ENCODE measurements at regions not wholly inside any gene's neighbourhood (a gene's known extent, or its start where the extent isn't known, plus 50 kb on each side); places are given as distances from the start of the nearest gene placed in this dataset.

DNA sequence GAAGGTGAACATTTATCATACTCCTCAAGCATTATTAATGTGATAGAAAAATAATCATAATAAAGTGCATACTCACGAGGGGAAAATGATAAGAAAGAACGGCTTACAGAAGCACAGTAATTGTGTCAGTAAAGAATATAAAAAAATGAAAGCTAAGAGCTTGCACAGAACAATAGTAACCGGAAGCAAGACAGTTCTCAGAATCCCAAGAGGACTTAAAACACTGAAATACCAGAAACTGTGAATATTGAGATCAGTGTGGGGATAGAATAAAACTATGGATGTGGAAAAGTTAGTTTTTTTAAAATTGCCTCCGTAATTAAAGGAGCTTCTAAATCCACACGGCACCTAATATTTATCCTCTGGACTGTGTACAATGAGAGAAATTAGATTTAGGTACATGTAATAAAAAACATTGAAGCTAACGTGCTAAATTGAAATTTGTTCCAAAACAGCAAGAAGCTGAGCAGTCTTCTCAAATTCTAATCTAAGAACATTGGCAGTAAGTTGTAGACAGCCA is 482.7 kb downstream of the SLITRK6 start:
- Histone ChIP-seq H3K27ac (no peak overlapping the region), H3K79me2 (ENCODE audit: insufficient read depth) (no peaks in the 10 kb centered on the region), H3K36me3 (ENCODE audit: low read depth) (no peaks in the 10 kb centered on the region), H3K4me2 (ENCODE audit: unreplicated experiment) (no peak overlapping the region), H3K9me2 (ENCODE audit: insufficient read depth) (no peaks in the 10 kb centered on the region), H3K4me1 (ENCODE audit: insufficient read depth) (no peaks in the 10 kb centered on the region), H3K4me3 (no peak overlapping the region), H3K9me3 (ENCODE audit: low read depth) (peaks cover 4% of the 10 kb centered on the region), H2AFZ (no peak overlapping the region), H3K9ac (no peak overlapping the region), H4K20me1 (ENCODE audit: insufficient read depth) (no peaks in the 10 kb centered on the region), H3F3A (ENCODE audit: insufficient read depth) (no peaks in the 10 kb centered on the region), H3K27me3 (replicated peaks; ENCODE audit: insufficient read depth) (no peaks in the 10 kb centered on the region)
- DNase-seq: no peak
- in situ Hi-C loops (cut with MboI): no loop called here
- WGBS, 2 experiments (ENCODE audit: low coverage in 1 of 2, low lambda C conversion rate in 2 of 2, missing lambda C conversion rate in 2 of 2): 27 to 29% methylated on average over 6 of the region's 6 CpGs
- TF ChIP-seq EZH2phosphoT487 (IDR thresholded peaks at IDR 0.05; ENCODE audit: insufficient read depth, low read depth) (no peak), EZH2 (IDR thresholded peaks at IDR 0.05; ENCODE audit: insufficient read depth, poor library complexity, severe bottlenecking) (no peak)

- Histone ChIP-seq H3K4me3 (no peak overlapping the region), H3K9ac (no peak overlapping the region), H3K27ac (no peak overlapping the region), H2AFZ (no peak overlapping the region), H3K36me3 (ENCODE audit: low read depth) (no peaks in the 10 kb centered on the region), H3K4me1 (ENCODE audit: insufficient read depth) (no peaks in the 10 kb centered on the region), H3K9me2 (ENCODE audit: insufficient read depth) (no peaks in the 10 kb centered on the region), H3K4me2 (ENCODE audit: unreplicated experiment) (no peak overlapping the region), H3K27me3 (replicated peaks; ENCODE audit: insufficient read depth) (no peaks in the 10 kb centered on the region), H3K79me2 (ENCODE audit: insufficient read depth) (no peaks in the 10 kb centered on the region), H3F3A (ENCODE audit: insufficient read depth) (no peaks in the 10 kb centered on the region), H4K20me1 (ENCODE audit: insufficient read depth) (no peaks in the 10 kb centered on the region), H3K9me3 (ENCODE audit: low read depth) (peaks cover 4% of the 10 kb centered on the region)
- TF ChIP-seq EZH2 (IDR thresholded peaks at IDR 0.05; ENCODE audit: insufficient read depth, poor library complexity, severe bottlenecking) (no peak), EZH2phosphoT487 (IDR thresholded peaks at IDR 0.05; ENCODE audit: insufficient read depth, low read depth) (no peak)
- in situ Hi-C loops (cut with MboI): no loop called here
- 18 to 23% methylated on average over 2 of the region's 2 CpGs for WGBS, 2 experiments (ENCODE audit: low coverage in 1 of 2, low lambda C conversion rate in 2 of 2, missing lambda C conversion rate in 2 of 2)
- DNase-seq: no peak
These were observed 484.5 kb downstream of the SLITRK6 start for GRCh38 chr13:85314686-85315085.

DNA sequence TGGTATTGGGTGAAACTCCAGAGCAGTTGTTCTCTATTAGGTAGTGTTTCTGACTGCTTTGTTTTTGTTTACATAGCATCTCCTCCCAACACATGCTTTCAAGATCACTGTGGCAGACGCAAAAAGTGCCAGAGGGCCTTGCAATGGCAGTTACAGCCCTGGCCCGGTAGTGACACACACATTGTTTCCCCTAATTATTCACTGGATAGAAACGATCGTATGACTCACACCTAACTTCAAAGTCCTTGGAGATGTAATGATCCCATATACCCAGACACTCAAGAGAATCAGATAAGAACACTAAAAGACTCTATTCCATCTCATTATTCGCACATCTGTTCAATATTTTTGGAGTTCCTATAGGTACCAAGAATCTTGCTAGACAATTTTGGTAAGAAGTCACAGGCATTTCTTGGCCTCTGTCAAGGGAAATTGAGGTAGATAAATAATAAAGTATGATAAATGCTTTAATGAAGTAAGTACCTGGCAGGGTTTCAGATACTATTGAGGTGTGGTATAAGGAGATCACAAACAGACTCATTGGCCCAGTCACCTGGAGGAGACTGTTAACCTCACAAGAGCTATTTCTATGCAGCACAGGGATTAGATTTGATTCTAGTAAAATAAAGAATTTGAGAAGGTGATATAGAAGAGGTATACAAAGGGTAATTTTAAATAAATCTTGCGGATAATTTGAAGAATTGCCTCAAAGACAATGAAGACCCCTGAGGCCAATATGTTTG is 485.3 kb downstream of the SLITRK6 start:
- H3K27ac ChIP-seq: no peak overlapping the region

GRCh38 chr13:85312071-85312470 is 487.1 kb downstream of the SLITRK6 start:
- Histone ChIP-seq H3K79me2 (ENCODE audit: insufficient read depth) (no peaks in the 10 kb centered on the region), H2AFZ (no peak overlapping the region), H3K36me3 (ENCODE audit: low read depth) (no peaks in the 10 kb centered on the region), H4K20me1 (ENCODE audit: insufficient read depth) (no peaks in the 10 kb centered on the region), H3K9ac (no peak overlapping the region), H3F3A (ENCODE audit: insufficient read depth) (no peaks in the 10 kb centered on the region), H3K27me3 (replicated peaks; ENCODE audit: insufficient read depth) (no peaks in the 10 kb centered on the region), H3K27ac (no peak overlapping the region), H3K4me1 (ENCODE audit: insufficient read depth) (no peaks in the 10 kb centered on the region), H3K9me2 (ENCODE audit: insufficient read depth) (no peaks in the 10 kb centered on the region), H3K9me3 (ENCODE audit: low read depth) (no peaks in the 10 kb centered on the region), H3K4me2 (ENCODE audit: unreplicated experiment) (no peak overlapping the region), H3K4me3 (no peak overlapping the region)
- in situ Hi-C loops (cut with MboI): no loop called here
- WGBS, 2 experiments (ENCODE audit: low coverage in 1 of 2, low lambda C conversion rate in 2 of 2, missing lambda C conversion rate in 2 of 2): 18 to 24% methylated on average over 4 of the region's 4 CpGs
- no peak for TF ChIP-seq EZH2phosphoT487 (IDR thresholded peaks at IDR 0.05; ENCODE audit: insufficient read depth, low read depth)
- DNase-seq: no peak

More for the DNA sequence above, 485.3 kb downstream of the SLITRK6 start:
- Histone ChIP-seq H3K9me2 (ENCODE audit: insufficient read depth) (no peaks in the 10 kb centered on the region), H3K9ac (no peak overlapping the region), H3K4me1 (ENCODE audit: insufficient read depth) (no peaks in the 10 kb centered on the region), H3K36me3 (ENCODE audit: low read depth) (no peaks in the 10 kb centered on the region), H3K27me3 (replicated peaks; ENCODE audit: insufficient read depth) (no peaks in the 10 kb centered on the region), H2AFZ (no peak overlapping the region), H3K79me2 (ENCODE audit: insufficient read depth) (no peaks in the 10 kb centered on the region), H3K4me2 (ENCODE audit: unreplicated experiment) (no peak overlapping the region), H3F3A (ENCODE audit: insufficient read depth) (no peaks in the 10 kb centered on the region), H4K20me1 (ENCODE audit: insufficient read depth) (no peaks in the 10 kb centered on the region), H3K4me3 (no peak overlapping the region), H3K9me3 (ENCODE audit: low read depth) (peaks cover 2% of the 10 kb centered on the region)
- DNase-seq: no peak
- in situ Hi-C loops (cut with MboI): no loop called here
- TF ChIP-seq EZH2 (IDR thresholded peaks at IDR 0.05; ENCODE audit: insufficient read depth, poor library complexity, severe bottlenecking) (no peak), EZH2phosphoT487 (IDR thresholded peaks at IDR 0.05; ENCODE audit: insufficient read depth, low read depth) (no peak)
- WGBS, 2 experiments (ENCODE audit: low coverage in 1 of 2, low lambda C conversion rate in 2 of 2, missing lambda C conversion rate in 2 of 2): 13 to 15% methylated on average over 6 of the region's 6 CpGs
